Left kidney (tissue), 1 donor: ENCODE measurements at regions not wholly inside any gene's neighbourhood (a gene's known extent, or its start where the extent isn't known, plus 50 kb on each side); places are given as distances from the start of the nearest gene placed in this dataset.

Source experiments
- DNase-seq: peaks from one replicate; pipeline ENCODE4 v3.0.0-alpha.2; 2013

DNA sequence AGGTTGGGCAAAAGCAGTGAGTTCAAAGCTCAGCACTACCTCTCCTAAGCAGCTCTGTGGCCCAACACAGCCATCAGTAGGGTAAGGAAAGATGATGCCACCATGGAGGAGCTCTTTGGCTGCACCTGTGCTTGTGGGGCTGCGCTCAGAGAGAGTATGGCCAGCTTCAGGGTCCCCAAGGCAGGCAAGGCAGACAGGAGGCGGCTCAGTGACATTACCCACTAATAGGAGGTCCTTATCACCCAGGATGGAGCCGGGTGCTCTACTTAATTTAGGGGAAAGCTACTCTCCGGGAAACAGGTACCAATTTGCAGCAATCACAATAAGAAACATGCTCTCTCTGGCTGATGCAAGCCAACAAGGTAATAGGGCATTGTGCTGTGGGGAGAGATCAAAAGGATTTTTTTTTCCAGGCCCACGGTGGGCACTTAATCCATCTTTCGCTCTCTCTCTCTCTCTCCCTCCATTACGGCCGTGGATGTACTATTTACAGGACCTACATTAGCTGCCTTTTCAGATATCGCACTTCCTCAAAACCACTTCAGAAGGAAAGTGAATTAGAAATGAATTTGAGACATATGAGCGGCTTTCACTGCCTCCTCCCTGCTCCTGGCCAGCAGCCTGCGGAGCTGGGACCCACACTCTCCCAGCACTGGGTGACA is 446.3 kb downstream of the SOX6 start:
- DNase-seq, result no peak

DNA sequence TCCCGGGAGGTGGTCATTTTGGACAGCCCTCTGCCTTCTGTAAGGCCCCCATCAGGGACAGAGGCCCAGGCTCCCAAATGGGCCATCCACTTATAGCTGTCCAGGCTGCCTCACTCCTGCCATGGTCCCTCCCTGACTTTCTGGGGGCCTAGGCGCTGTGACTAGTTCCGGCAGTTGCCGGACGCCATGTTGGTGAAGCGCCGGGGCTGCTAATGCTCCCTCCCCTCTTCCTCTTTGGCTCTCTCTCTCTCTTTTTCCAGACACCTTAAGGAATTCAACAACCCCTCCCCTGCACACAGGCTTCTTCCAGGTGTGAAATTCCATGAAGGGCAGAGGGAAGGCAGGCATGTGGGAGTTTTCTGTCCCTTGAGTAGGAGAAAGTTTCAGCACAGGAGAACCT is 445.6 kb downstream of the SOX6 start:
- DNase-seq, result no peak

DNA sequence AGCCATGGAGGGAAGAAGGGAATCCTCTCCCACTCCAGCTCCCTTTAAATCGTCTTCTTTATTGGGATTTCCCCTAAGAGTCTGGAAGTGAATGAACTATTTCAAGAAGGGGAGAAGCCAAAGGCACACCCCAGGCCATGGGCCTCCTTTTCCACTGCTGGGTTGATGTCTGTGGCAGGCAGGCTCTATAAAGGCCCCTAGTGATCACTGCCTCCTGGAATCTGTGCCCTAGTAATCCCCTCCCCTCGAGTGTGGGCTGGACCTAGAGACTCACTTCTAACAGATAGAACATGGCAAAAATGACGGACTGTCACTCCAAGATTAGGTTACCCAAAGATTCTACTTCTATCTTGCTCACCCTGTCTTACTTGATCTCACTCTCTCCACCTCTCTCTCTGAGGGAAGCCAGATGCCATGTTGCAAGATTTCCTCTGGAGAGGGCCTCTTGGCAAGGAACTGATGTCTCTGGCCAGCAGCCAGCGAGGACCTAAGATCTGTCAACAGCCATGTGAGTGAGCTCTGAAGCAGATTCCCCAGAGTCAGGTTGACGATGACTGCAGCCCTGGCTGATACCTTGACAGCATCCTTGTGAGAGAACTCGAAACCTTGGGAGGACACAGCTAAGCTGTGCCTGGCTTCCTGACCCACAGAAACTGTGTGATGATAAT is 444.8 kb downstream of the SOX6 start:
- DNase-seq, result no peak

DNA sequence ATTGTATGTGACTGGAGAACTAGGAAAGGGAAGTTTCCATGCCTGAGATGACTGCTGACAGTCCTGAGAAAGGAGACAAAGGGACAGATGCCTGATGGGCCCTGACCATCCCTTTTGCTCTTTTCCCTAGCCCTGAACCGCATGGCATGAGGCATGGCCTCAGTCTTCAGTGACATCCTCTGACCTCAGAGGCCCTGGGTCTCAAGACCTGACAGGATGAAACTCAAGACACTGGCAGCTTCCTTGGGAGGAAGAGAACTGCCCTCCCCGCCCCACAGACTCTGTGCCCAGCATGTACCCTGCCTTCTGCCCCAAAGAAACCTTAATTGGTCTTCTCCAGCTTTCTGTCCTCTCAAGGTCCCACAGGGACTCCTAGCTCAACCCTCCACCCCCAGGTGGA is 444.1 kb downstream of the SOX6 start:
- DNase-seq, result no peak

DNA sequence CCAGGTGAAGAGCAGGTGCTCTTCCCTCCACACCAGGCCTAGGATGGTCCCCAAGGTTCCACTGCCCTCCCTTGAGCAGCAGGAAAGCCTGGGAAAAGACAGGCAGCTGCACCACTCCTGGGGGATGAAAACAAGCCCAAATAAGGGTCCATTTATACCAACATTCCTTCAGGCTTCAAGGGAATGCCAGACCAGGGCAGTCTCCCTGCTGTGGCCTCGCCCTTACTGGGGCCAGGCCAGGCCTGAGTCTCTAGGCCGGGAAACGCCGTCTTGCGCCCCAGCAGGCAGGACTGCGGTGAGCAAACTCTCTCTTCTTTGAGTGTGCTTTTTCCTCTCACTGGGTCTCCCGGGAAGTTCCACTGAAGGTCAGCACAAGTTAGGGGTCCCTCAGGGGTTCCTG is 443.5 kb downstream of the SOX6 start:
- DNase-seq, result no peak

DNA sequence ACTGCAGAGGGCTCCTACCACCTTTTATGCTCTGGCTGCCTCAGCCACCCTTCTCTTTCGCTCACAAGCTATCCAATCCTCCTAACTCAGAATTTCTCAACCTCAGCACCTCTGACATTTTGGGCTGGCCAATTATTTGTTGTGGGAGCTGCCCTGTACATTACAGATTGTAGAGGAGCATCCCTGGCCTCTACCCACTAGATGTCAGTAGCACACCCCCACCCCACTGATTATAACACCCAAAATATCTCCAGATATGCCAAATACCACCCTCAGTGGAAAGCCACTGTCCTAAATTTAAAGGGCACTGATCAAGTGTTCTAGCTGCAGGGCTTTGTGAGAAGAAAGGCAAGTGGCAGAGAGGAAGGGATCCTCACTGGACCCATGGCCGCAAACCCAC is 443.1 kb downstream of the SOX6 start:
- DNase-seq, result no peak
